Activated naive CD8-positive, alpha-beta T cell treated with anti-CD3 and anti-CD28 coated beads for 36 hours (primary cell): ENCODE measurements at regions not wholly inside any gene's neighbourhood (a gene's known extent, or its start where the extent isn't known, plus 50 kb on each side); places are given as distances from the start of the nearest gene placed in this dataset.

ENCODE experiments used
- DNase-seq: peaks from one replicate; pipeline ENCODE4 v3.0.0; 2021
- H3K27ac Mint-ChIP-seq: one replicate; pipeline ENCODE4 v1.8.0; 2022; ENCODE audit warnings: mild to moderate bottlenecking, moderate library complexity, mixed read lengths
- H3K27me3 Mint-ChIP-seq: one replicate; pipeline ENCODE4 v1.8.0; 2022; ENCODE audit warnings: mild to moderate bottlenecking, mixed read lengths
- H3K36me3 Mint-ChIP-seq: one replicate; pipeline ENCODE4 v1.8.0; 2021; ENCODE audit warnings: mild to moderate bottlenecking, mixed read lengths
- H3K4me1 Mint-ChIP-seq: one replicate; pipeline ENCODE4 v1.8.0; 2021; ENCODE audit warnings: mixed read lengths
- H3K4me3 Mint-ChIP-seq: one replicate; pipeline ENCODE4 v1.8.0; 2022; ENCODE audit warnings: mild to moderate bottlenecking, moderate library complexity, mixed read lengths
- H3K9me3 Mint-ChIP-seq: one replicate; pipeline ENCODE4 v1.8.0; 2022; ENCODE audit warnings: mixed read lengths

DNA sequence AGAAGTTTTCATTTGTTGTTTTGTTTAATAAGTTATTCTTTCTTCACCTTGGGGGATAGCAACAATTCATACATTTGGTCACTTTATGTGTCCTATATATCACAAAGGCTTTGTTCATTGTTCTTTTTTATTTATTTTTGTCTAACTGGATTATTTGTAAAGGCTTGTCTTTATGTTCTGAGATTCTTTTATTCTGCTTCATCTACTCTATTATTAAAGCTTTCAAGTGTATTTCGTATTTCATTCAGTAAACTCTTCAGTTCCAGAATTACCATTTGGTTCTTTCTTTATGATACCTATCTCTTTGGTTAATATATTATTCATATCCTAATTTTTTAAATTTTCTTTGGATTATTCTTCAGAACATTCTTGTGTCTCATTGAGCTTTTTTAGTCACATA lies 942.9 kb downstream of the ANKRD7 start:
- Mint-ChIP-seq H3K27me3 (no peaks in the 10 kb centered on the region), H3K36me3 (no peaks in the 10 kb centered on the region), H3K4me3 (no peak overlapping the region), H3K4me1 (no peaks in the 10 kb centered on the region), H3K27ac (no peak overlapping the region), H3K9me3 (peaks cover 19% of the 10 kb centered on the region)
- DNase-seq = no peak

DNA sequence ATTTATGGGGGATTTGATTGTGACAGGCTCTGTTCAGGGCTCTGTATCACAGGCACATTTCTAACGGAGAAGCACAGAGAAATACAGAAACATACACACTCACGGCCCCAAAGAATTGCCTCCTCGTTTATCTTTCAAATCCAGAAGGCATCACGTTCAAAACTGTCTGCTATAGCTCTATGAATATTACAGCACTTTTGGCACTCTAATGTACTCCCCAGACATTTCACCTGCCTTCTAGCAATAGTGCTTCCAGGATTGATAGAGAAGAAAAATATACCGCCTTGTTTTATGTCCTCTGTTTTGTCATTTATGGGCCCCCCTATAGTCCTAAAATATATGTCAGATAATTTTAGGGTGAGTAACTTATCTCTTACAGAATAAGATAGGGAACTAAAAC lies 947.5 kb downstream of the ANKRD7 start:
- Mint-ChIP-seq H3K36me3 (no peaks in the 10 kb centered on the region), H3K4me3 (no peak overlapping the region), H3K9me3 (peaks cover 7% of the 10 kb centered on the region), H3K4me1 (no peaks in the 10 kb centered on the region), H3K27me3 (no peaks in the 10 kb centered on the region), H3K27ac (no peak overlapping the region)
- no peak for DNase-seq

GRCh38 chr7:119175911-119176627 lies 951.6 kb downstream of the ANKRD7 start:
- Mint-ChIP-seq H3K9me3 (no peaks in the 10 kb centered on the region), H3K4me1 (no peaks in the 10 kb centered on the region), H3K36me3 (no peaks in the 10 kb centered on the region), H3K4me3 (no peak overlapping the region), H3K27me3 (no peaks in the 10 kb centered on the region), H3K27ac (no peak overlapping the region)
- peak; percentile 14 for DNase-seq

DNA sequence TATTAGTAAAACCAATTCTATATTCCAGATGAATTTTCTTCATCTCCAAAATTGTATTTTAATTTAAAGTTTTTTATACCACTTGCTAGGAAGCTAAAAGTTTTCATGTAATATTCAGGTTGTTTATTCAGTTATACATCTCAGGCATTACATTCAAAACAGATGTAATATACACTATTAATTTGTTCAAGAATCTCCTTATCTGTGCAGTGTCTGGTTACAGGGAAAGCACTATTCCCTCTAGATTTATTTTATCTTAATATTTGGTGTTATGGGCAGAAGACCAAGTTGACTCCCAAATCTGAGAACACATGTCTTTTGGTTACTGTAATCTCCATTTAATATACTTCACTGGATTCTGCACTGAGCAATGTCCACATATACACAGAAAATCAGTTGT lies 953.4 kb downstream of the ANKRD7 start:
- H3K4me1 Mint-ChIP-seq = no peaks in the 10 kb centered on the region

DNA sequence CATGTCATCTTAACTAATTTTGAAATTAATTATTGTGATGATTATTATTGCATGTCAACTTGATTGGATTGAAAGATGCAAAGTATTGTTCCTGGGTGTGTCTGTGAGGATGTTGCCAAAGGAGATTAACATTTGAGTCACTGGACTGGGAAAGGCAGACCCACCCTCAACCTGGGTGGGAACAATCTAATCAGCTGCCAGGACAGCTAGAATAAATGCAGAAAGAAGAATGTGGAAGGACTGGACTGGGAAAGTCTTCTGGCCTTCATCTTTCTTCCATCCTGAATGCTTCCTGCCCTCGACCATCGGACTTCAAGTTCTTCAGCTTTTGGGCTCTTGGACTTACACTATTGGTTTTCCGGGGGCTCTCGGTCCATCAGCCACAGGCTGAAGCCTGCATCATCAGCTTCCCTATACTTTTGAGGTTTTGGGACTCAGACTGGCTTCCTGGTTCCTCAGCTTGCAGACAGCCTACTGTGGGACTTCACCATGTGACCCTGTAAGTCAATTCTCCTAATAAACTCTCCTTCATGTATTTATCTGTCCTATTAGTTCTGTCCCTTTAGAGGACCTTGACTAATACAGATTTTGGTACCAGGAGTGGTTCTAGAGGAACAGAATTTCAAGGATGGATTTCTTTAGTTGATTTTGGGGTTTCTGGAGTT lies 959.8 kb downstream of the ANKRD7 start:
- no peak for DNase-seq
- H3K27ac Mint-ChIP-seq = no peak overlapping the region
- H3K4me3 Mint-ChIP-seq = no peak overlapping the region

More for the DNA sequence above, 953.4 kb downstream of the ANKRD7 start:
- Mint-ChIP-seq H3K9me3 (no peaks in the 10 kb centered on the region), H3K4me3 (no peak overlapping the region), H3K36me3 (no peaks in the 10 kb centered on the region), H3K27ac (no peak overlapping the region), H3K27me3 (no peaks in the 10 kb centered on the region)
- no peak for DNase-seq

GRCh38 chr7:119196183-119196582 lies 971.7 kb downstream of the ANKRD7 start:
- Mint-ChIP-seq H3K27me3 (no peaks in the 10 kb centered on the region), H3K4me1 (no peaks in the 10 kb centered on the region), H3K27ac (no peak overlapping the region), H3K36me3 (no peaks in the 10 kb centered on the region), H3K4me3 (no peak overlapping the region), H3K9me3 (no peaks in the 10 kb centered on the region)
- no peak for DNase-seq

More for the DNA sequence above, 959.8 kb downstream of the ANKRD7 start:
- H3K9me3 Mint-ChIP-seq = no peaks in the 10 kb centered on the region
- H3K36me3 Mint-ChIP-seq = no peaks in the 10 kb centered on the region
- H3K27me3 Mint-ChIP-seq = no peaks in the 10 kb centered on the region
- H3K4me1 Mint-ChIP-seq = no peaks in the 10 kb centered on the region

- Mint-ChIP-seq H3K27ac (no peak overlapping the region), H3K9me3 (no peaks in the 10 kb centered on the region), H3K4me3 (no peak overlapping the region), H3K27me3 (no peaks in the 10 kb centered on the region), H3K4me1 (no peaks in the 10 kb centered on the region), H3K36me3 (no peaks in the 10 kb centered on the region)
- no peak for DNase-seq
Measured at GRCh38 chr7:119197172-119197876, 972.8 kb downstream of the ANKRD7 start.

GRCh38 chr7:119197877-119198527 lies 973.5 kb downstream of the ANKRD7 start:
- peak; percentile 7 for DNase-seq
- H3K27me3 Mint-ChIP-seq = no peaks in the 10 kb centered on the region
- no peak overlapping the region for H3K27ac Mint-ChIP-seq
- H3K9me3 Mint-ChIP-seq = no peaks in the 10 kb centered on the region
- H3K36me3 Mint-ChIP-seq = no peaks in the 10 kb centered on the region
- no peaks in the 10 kb centered on the region for H3K4me1 Mint-ChIP-seq
- H3K4me3 Mint-ChIP-seq = no peak overlapping the region

- Mint-ChIP-seq H3K4me3 (no peak overlapping the region), H3K9me3 (peaks cover 3% of the 10 kb centered on the region), H3K27me3 (no peaks in the 10 kb centered on the region), H3K36me3 (no peaks in the 10 kb centered on the region), H3K27ac (no peak overlapping the region), H3K4me1 (no peaks in the 10 kb centered on the region)
- no peak for DNase-seq
Measured at GRCh38 chr7:119219663-119220062, 995.2 kb downstream of the ANKRD7 start.

DNA sequence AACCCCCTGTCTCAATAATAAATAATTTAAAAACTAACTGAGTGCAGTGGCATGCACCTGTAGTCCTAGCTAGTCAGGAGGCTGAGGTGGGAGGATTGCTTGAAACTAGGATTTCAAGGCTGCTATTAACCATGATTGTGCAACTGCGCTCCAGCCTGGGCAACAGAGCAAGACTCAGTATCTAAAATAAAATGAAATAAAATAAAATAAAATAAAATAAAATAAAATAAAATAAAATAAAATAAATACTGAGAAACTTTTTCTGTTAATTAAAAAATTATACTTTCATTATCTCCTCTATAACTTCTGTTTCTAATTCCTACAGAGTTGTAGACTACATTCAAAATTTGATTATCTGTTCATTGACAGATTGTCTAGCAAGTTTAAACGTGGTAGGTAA lies 999.4 kb downstream of the ANKRD7 start:
- Mint-ChIP-seq H3K36me3 (no peaks in the 10 kb centered on the region), H3K4me3 (no peak overlapping the region), H3K4me1 (no peaks in the 10 kb centered on the region), H3K9me3 (peaks cover 6% of the 10 kb centered on the region), H3K27me3 (no peaks in the 10 kb centered on the region), H3K27ac (no peak overlapping the region)
- DNase-seq = no peak

DNA sequence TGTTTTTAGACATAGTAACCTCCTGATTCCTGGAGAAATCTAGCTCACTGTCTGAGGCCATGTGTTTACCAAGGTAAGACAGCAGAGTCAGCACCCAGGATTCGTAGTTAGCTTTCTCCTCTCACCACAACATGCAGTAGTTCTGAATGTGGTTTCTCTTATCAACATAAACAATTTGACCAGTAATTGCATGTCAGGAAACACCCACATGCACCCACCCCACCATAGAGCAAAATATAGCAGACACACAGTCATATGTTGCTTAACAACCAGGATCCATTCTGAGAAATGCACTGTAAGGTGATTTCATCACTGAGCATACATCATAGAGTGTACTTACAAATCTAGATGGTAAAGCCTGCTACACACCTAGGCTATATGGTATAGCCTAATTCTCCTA lies 1004.0 kb downstream of the ANKRD7 start:
- Mint-ChIP-seq H3K4me3 (no peak overlapping the region), H3K4me1 (no peaks in the 10 kb centered on the region), H3K27me3 (no peaks in the 10 kb centered on the region), H3K9me3 (peaks cover 6% of the 10 kb centered on the region), H3K36me3 (no peaks in the 10 kb centered on the region), H3K27ac (no peak overlapping the region)
- DNase-seq = no peak

- peaks cover 5% of the 10 kb centered on the region for H3K9me3 Mint-ChIP-seq
- H3K4me1 Mint-ChIP-seq = no peaks in the 10 kb centered on the region
- no peak for DNase-seq
- no peak overlapping the region for H3K4me3 Mint-ChIP-seq
- no peaks in the 10 kb centered on the region for H3K27me3 Mint-ChIP-seq
- H3K36me3 Mint-ChIP-seq = no peaks in the 10 kb centered on the region
- H3K27ac Mint-ChIP-seq = no peak overlapping the region
Measured at GRCh38 chr7:119232091-119232490, 1007.6 kb downstream of the ANKRD7 start.

GRCh38 chr7:119233015-119233414 lies 1008.5 kb downstream of the ANKRD7 start:
- Mint-ChIP-seq H3K4me1 (no peaks in the 10 kb centered on the region), H3K4me3 (no peak overlapping the region), H3K27me3 (no peaks in the 10 kb centered on the region), H3K27ac (no peak overlapping the region), H3K36me3 (no peaks in the 10 kb centered on the region), H3K9me3 (peaks cover 5% of the 10 kb centered on the region)
- no peak for DNase-seq

GRCh38 chr7:119252962-119253361 lies 1020.0 kb upstream of the KCND2 start:
- Mint-ChIP-seq H3K4me3 (no peak overlapping the region), H3K4me1 (no peaks in the 10 kb centered on the region), H3K27me3 (no peaks in the 10 kb centered on the region), H3K9me3 (no peaks in the 10 kb centered on the region), H3K27ac (no peak overlapping the region), H3K36me3 (no peaks in the 10 kb centered on the region)
- DNase-seq = no peak

DNA sequence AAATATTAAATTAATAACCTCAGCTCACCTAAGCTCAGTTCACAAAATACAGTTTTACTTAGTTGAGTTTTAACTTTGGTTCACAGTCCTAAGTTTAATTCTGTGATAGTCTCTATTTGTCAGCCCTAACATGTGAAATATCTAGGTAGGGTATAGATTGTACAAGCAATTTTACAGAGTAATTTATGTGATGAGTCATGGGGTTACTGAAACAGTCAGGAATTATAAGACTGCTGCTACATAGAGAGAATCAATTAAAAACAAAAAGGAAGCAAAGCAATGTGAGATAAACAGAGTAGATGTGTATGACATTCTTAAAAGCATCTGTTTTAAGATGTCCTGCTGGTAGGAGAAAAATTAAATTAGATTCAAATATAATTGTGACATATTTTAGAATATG lies 1018.2 kb upstream of the KCND2 start:
- no peaks in the 10 kb centered on the region for H3K4me1 Mint-ChIP-seq
- H3K36me3 Mint-ChIP-seq = no peaks in the 10 kb centered on the region
- H3K9me3 Mint-ChIP-seq = no peaks in the 10 kb centered on the region
- no peak overlapping the region for H3K4me3 Mint-ChIP-seq
- H3K27me3 Mint-ChIP-seq = no peaks in the 10 kb centered on the region
- no peak overlapping the region for H3K27ac Mint-ChIP-seq
- DNase-seq = no peak
